Ecto neural progenitor cell (in vitro differentiated cells): ENCODE measurements at regions not wholly inside any gene's neighbourhood (a gene's known extent, or its start where the extent isn't known, plus 50 kb on each side); places are given as distances from the start of the nearest gene placed in this dataset.

Source experiments
- DNase-seq: peaks from one replicate; pipeline ENCODE4 v3.0.0-alpha.2; 2018; ENCODE audit warnings: low spot score

GRCh38 chr5:141800617-141801016 is 77.6 kb downstream of the PCDH1 start:
- no peak for DNase-seq

GRCh38 chr5:141799507-141800167 is 78.6 kb downstream of the PCDH1 start:
- DNase-seq = no peak

- no peak for DNase-seq
Observed at GRCh38 chr5:141797425-141797824, 80.8 kb downstream of the PCDH1 start.

DNA sequence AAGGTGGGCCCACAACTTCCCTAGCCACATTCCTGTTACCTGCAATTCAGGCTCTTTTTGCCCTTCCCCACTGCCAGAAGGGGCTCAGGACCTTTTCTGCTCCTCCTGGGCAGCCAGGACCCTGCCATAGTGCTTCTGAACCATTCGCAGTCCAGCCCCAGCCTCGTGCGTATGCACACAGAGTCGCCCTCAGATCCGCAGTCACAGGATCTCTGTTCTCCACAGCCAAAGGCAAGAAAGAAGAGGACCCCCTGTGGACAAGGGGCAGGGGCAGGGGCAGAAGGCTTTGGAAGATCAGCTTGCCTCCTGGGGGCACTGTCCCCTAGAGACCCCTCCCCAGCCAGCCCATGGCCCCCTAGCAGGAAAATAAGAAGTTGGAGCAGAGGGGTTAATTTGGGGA is 82.8 kb downstream of the PCDH1 start:
- DNase-seq = no peak

DNA sequence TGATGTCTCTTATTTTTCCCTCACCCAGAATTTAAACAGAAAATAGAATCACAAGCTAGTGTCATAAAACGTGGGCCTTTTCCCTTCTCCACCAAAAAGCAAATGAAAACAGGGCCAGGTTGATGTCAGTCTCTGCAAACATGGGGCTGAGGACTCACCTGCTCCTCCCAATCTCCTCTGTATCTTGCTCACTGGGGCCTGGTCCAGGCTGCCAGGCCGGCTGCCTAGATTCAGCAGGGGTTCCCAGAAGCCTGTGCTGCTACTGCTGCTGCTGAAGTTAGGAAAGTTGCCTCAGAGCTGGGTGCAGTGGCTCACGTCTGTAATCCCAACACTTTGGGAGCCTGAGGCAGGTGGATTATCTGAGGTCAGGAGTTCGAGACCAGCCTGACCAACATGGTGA is 84.3 kb downstream of the PCDH1 start:
- DNase-seq = no peak

DNA sequence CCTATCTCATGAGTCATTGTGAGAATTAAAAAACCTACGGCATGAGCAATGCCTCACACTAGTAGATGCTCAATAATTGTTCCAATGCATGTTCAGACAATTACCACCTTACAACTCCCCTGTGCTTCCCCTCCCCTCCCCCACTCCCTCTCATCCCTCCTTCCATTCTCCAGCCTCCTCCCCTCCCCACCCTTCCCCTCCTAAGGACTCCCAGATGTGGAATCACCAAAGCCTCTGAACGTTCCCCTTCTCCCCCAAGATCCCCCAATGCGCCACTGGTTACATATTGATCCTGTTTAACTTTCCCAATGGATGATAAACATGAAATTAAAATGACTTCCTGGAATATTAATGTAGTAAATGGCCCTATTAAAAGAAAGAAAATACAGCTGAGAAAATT is 84.8 kb downstream of the PCDH1 start:
- DNase-seq = no peak

GRCh38 chr5:141790630-141791029 is 87.6 kb downstream of the PCDH1 start:
- no peak for DNase-seq

DNA sequence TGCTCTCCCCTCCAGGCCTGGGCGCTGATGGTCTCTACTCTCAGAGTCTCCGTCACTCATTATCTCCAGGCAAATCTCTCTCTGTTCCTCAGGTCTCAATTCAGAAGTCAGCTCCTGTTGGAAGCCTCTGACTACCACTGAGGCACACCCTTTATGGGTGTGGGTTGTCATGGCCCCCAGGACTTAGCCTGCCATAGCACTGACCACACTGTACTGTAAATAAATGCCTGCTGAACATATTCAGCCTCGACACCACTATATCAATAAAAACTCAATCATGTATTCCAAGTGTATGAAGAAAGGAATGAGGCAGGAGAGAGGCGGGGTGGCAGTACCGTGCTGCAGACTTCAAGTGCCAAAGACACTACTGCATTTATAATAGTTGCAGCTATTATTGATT is 88.9 kb downstream of the PCDH1 start:
- no peak for DNase-seq

- DNase-seq = no peak
Observed at GRCh38 chr5:141788296-141788970, 89.8 kb downstream of the PCDH1 start.

DNA sequence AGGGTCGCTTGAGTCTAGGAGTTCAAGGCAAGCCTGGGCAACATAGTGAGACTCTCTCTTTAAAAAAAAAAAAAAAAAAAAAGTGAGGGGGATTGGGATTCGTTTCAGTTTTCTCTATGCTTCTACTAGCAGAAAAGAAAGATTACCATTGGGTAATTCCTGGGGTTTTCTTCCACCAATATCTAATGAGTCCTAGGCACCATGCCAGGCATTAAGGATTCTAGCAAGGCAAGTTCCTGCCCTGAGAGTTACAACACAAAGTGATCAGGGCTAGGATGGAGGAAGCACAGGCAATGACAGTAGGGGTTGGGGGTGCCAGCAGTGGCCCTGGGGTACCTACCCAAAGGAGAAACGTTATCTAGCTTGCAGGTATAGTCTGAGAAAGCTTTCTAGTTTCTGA is 90.8 kb downstream of the PCDH1 start:
- DNase-seq = no peak

DNA sequence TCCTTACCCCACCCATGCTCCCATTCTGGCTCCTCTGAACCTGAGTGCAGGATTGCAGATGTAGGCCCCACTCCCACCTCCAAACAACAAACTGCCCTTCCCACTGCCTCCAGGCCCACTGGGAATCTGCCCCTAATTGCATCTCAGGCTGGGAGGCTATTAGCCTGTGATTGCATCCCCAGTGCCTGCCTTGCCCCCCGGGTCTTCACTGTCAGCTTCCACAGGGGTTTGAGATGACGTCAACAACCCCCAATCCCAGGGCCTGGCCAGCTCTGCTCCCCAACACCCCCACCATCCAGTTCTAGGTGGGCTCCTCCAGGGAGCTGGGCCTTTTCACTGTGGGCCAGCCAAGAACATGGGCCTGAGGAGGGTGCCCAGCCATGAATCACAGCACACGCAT is 91.5 kb downstream of the PCDH1 start:
- no peak for DNase-seq

GRCh38 chr5:141785711-141786110 is 92.5 kb downstream of the PCDH1 start:
- DNase-seq = no peak

DNA sequence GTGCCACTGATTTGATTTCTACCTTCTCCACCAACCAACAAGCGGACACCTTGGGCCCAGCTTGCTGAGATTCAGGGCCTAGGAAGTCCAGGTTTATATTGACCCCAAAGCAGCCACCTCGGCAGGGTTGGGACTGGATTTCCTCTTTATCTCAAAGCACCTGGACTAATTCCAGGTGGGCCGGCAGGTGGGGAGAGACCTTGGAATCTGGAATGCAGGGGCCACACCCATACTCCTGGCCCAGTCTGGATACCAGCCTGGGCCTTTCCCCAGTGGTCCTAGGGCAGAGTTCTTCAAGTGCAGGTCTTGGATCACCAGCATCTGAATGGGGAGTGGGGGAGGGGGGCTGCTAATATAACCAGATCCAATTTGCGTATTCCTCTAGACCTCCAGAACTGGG is 93.1 kb downstream of the PCDH1 start:
- no peak for DNase-seq

GRCh38 chr5:141784529-141784928 is 93.7 kb downstream of the PCDH1 start:
- no peak for DNase-seq

GRCh38 chr5:141783947-141784296 is 94.3 kb downstream of the PCDH1 start:
- DNase-seq = no peak

GRCh38 chr5:141783005-141783946 is 94.9 kb downstream of the PCDH1 start:
- no peak for DNase-seq

- no peak for DNase-seq
Observed at GRCh38 chr5:141781910-141782309, 96.3 kb downstream of the PCDH1 start.

- DNase-seq = no peak
Observed at GRCh38 chr5:141780952-141781781, 97.0 kb downstream of the PCDH1 start.

DNA sequence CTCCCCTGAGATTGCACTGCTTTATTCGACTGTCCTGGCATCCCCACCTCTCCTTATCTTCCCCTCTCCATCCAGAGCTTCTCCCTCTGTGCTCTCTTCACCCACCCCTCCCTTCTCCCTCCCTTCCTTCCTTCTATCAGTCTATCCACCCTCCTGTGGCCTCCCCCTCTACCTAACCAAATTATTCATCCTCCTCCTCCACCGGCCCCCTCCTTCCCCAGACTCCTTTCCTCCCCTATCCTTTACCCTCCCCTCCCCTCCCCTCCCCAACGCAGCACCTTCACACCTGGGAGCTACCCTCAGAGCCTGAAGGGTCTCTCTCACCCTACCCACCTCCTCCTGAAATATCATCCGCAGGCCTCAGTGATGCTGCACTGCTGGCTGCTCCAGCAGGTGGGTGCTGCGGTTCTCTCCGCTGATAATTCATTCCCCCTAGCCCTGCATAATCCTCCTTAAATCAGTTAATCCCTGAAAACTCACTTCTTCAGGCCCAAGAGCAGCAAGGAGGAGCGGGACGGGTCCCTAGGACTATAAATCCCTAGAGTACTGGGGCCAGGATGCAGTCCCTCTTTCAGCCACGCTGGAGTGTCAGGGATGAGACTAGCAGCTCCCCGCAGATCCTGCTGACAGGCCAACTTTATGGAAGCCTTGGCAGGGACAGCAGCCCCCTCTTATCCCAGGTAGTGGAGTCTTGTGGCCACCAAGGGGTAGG is 97.8 kb downstream of the PCDH1 start:
- DNase-seq = no peak

- DNase-seq = no peak
Observed at GRCh38 chr5:141779503-141779973, 97.5 kb upstream of the ARAP3 start.

GRCh38 chr5:141778683-141779082 is 96.7 kb upstream of the ARAP3 start:
- no peak for DNase-seq
